ENCODE measurements at regions not wholly inside any gene's neighbourhood (a gene's known extent, or its start where the extent isn't known, plus 50 kb on each side); places are given as distances from the start of the nearest gene placed in this dataset.
"Not testable (repeated sequence)": the region's sequence is repeated elsewhere in the genome, so short reads cannot be mapped to it uniquely, and the experiment has no call there.

GRCh38 chr6:112899541-112899940 is 552.4 kb downstream of the RFPL4B start:
- DNase-seq, result no peak

GRCh38 chr6:112903361-112903760 is 556.2 kb downstream of the RFPL4B start:
- no peak for DNase-seq

DNA sequence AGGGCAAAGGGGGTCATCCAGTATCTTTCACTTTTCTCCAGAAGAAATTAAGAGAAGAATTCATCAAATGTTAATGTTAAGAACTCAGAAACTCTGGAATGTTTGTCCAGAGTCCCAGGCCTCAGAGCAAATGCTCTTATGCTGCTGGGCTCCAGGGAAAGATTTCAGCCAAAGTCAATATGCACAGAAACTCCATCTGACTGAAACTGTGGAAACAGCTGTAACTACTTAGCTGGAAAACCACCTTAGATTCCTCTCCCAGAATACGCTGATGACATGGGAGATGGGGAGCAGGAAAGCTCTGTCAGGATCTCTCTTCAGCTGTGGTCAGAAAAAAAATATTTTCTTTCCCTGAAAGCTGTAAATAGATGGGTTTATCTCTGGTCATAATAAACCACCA is 559.6 kb downstream of the RFPL4B start:
- DNase-seq, result no peak

- no peak for DNase-seq
These were observed 562.7 kb downstream of the RFPL4B start for GRCh38 chr6:112909781-112910180.

GRCh38 chr6:112910256-112910655 is 563.1 kb downstream of the RFPL4B start:
- no peak for DNase-seq

- no peak for DNase-seq
These were observed 564.8 kb downstream of the RFPL4B start for GRCh38 chr6:112911959-112912358.

- DNase-seq, result no peak
These were observed 565.4 kb downstream of the RFPL4B start for GRCh38 chr6:112912416-112913101.

- DNase-seq, result not testable (repeated sequence)
These were observed 572.6 kb downstream of the RFPL4B start for GRCh38 chr6:112919744-112920143.

GRCh38 chr6:112920994-112921393 is 573.9 kb downstream of the RFPL4B start:
- DNase-seq, result no peak

DNA sequence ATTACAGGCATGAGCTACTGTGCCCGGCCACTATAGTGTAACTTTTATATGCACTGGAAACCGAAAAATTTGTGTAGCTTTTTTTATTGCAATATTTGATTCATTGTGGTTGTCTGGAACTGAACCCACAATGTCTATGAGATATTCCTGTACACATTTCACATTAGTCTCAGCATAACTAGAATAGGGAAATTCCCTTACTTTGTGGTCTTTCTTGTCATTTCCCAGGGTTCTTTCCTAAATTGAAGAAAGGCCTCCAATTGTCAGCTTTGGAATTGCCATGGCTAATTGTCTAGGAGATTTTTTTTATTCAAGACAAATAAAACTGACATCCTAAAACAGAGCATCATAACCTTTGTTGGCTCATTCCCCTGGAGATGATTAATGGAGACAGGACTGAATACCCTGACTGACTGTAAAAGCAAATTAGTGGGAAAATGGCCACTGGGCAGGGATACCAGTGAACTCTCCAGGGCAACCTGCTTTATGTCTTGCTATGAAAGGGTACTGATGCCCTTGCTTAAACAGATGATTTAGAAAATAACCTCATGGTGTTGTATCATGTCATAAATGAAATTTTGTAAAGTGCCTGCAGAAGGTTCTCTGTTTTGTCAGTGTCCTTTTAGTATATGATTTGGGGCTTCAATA is 576.9 kb downstream of the RFPL4B start:
- DNase-seq, result no peak

DNA sequence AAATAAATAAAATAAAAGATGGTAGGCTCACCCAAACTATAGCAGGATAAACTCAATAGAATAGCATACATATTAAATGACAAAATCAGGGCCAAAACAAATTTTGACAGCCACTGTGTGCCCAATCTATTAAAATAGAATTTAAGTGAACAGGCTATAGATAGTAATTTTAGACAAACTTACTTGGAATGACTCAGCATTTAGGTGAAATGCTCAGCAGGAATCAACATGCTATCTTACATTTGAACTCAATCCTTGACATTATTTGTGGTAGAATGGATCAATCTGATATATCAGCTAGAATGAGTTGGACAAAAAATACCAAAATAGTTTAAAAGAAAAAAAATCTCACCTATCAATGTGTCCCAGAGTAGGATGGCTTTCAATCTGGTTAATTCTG is 578.6 kb downstream of the RFPL4B start:
- no peak for DNase-seq

- no peak for DNase-seq
These were observed 580.7 kb downstream of the RFPL4B start for GRCh38 chr6:112927641-112928320.

DNA sequence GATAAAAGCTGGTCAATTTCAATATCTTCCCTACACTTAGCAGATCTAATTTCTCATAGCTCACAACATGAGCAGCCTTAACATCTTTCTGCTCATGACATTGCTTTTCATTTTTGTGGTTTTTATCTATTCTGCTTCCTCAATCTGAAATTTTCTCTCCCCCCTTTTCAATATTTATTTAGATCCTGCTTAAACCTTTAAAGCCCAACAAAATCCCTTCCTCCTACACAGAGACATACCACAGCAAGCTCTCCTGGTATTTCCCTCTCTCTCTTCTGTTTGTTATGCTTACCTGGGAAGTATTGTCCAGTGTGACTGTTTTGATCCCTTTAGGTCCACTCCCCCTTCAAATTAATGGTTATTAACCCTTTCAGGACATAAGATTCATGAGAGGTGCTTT is 582.5 kb downstream of the RFPL4B start:
- DNase-seq, result no peak

DNA sequence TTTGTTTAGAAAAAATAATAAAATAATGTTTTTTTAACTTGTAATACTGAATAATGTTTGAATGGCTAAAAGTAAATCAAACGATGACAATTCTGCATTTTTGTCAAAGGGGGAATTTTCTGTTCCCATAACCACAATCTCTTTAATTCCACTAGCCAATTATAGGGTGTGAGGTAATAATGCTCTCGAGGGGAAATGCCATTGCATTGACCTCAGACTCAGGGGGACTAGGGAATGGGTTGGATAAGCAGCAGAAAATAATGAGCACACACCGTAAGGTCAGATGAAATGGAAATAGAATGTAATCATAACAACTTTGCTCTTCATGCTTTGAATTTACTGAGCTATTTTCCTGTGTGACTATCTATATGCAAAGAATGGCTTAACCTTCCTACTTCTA is 584.7 kb downstream of the RFPL4B start:
- no peak for DNase-seq

DNA sequence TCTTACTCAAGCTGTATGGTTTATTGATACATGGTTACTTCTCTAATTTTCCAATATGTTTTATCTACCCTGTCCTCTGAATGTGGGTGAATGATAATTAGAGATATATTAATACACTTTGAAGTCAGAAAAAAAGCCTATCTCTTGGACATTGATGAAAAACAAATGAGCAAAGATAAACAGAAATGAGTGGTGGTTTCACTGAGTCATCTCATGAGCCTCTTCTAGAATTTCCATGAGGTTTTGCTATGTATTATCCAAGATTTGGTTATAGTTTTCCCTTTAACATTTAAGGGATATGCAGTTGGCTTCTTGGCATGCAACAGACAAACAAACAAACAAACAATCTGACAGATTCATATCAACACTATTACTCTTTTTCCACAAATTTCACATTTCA is 586.8 kb downstream of the RFPL4B start:
- no peak for DNase-seq

- DNase-seq, result no peak
These were observed 587.5 kb downstream of the RFPL4B start for GRCh38 chr6:112934433-112935327.

DNA sequence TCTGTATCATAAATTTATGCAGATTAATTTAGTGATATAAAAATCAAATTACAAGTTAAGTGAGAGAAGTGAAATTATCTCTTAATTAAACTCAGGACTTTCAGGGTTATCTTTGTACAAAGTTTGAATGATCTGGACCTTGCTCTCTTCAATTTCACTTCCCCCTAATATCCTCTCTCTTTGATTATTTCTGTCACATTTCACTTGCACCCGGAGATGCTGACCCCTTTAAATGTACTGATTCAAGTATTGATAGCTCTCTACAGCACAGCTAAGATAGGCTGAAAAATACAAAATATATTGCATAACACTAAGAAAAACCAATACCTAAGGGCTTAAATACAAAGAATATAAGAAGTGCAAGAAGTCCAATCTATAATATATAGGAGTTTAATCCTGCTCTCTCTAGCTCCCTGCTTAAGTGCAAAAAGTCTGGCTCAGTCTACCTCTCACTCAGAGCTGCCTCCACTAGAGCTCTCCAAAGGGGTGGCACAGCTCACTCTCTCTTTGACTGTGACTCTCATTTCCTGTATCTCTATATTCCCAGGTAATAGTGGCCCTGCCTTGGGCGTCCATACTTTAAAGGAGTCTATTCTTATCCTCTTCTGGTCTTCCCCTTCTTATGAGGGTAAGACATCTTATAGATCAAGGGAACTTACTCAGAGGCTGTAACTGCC is 588.4 kb downstream of the RFPL4B start:
- no peak for DNase-seq

DNA sequence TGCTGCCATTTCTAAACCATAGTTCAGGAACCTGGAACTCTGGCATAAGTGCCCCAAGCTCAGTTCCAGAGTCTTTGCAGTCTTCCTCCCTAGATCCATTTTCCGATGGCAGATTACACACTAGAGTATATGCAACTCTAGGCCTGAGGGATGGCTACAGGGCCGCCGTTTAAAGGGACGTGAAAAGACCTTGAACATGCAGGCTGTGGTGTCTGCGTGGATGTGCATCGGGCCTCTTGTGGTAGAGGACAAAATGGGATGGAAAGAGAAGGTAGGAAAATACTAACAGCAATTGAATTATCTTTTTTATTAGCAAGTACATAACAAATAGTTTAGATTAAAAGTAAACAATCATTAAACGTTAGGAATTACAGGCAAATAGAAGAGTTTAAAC is 588.9 kb downstream of the RFPL4B start:
- no peak for DNase-seq

GRCh38 chr6:112936504-112936903 is 589.4 kb downstream of the RFPL4B start:
- DNase-seq, result no peak

DNA sequence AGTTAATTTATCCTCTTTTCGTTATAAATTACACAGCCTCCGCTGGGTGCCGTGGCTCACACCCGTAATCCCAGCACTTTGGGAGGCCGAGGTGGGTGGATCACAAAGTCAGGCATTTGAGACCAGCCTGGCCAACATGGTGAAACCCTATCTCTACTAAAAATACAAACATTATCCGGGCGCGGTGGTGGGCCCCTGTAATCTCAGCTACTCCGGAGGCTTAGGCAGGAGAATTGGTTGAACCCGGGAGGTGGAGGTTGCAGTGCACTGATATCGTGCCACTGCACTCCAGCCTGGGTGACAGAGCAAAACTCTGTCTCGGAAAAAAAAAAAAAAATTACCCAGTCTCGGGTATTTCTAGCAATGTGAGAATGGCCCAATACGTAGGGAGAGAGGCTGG is 590.6 kb downstream of the RFPL4B start:
- DNase-seq, result not testable (repeated sequence)

DNA sequence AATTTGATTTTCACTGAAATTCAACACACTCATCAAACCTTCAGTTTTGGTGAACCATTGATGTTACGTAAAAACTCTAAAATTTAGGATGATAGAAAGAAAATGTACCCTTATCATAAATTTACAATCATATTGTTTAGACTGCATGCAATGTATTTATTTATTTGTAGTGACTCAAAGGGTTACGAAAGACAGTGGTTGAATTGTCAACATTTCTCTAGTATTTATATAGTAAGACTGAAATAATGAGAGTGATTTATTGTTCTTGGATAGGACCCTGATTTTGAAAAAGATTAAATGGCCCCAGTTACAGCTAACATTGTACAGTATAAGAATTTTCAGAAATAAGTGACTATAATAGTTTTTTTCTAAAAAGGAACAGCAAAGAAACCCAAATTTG is 591.5 kb downstream of the RFPL4B start:
- no peak for DNase-seq

DNA sequence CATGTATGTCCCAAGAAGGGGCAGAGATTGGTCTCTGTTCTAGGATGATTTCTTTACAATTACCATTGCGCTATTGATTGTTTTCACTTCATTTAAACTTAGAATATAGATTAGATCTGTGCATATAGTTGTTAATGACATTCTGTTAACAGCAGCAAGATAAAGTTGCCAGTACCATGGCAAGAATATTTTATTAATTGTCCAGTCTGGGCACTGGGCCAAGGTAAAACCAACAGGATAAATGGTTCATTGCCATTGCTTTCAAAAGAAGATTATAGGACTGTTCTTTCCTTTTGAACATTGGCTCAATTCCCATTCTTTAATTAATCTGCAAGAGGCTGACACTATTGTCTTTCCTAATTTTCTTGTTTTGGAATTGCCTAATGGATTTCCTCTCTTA is 592.4 kb downstream of the RFPL4B start:
- DNase-seq, result no peak

- no peak for DNase-seq
These were observed 594.5 kb downstream of the RFPL4B start for GRCh38 chr6:112941613-112942012.

Measured in DMS 273 treated with DMSO at 0.1 percent for 48 hours (cell line).